HG02610 (cell line): ENCODE measurements at regions not wholly inside any gene's neighbourhood (a gene's known extent, or its start where the extent isn't known, plus 50 kb on each side); places are given as distances from the start of the nearest gene placed in this dataset.
A peak's percentile ranks its signal among the peaks of the same experiment; 100 is the strongest.

Experiments used
- ATAC-seq: cut with Tn5 transposase; IDR thresholded peaks from one replicate; pipeline ENCODE4 v1.9.1; 2021; ENCODE audit warnings: mild to moderate bottlenecking, moderate library complexity; ENCODE audit not compliant: unreplicated experiment

GRCh38 chr9:92186631-92187030 is 71.4 kb upstream of the SPTLC1 start:
- no peak for ATAC-seq

GRCh38 chr9:92185681-92186080 is 70.5 kb upstream of the SPTLC1 start:
- no peak for ATAC-seq

- no peak for ATAC-seq
Measured at GRCh38 chr9:92185096-92185495, 69.9 kb upstream of the SPTLC1 start.

GRCh38 chr9:92184041-92184564 is 68.9 kb upstream of the SPTLC1 start:
- no peak for ATAC-seq

- ATAC-seq, result no peak
Measured at GRCh38 chr9:92183449-92183848, 68.2 kb upstream of the SPTLC1 start.

- ATAC-seq, result no peak
Measured at GRCh38 chr9:92181296-92181695, 66.1 kb upstream of the SPTLC1 start.

GRCh38 chr9:92180669-92181181 is 65.5 kb upstream of the SPTLC1 start:
- no peak for ATAC-seq

GRCh38 chr9:92180002-92180400 is 64.8 kb upstream of the SPTLC1 start:
- ATAC-seq, result no peak

GRCh38 chr9:92179286-92180001 is 64.2 kb upstream of the SPTLC1 start:
- no peak for ATAC-seq

- no peak for ATAC-seq
Measured at GRCh38 chr9:92177591-92177990, 62.4 kb upstream of the SPTLC1 start.

GRCh38 chr9:92176800-92177185 is 61.6 kb upstream of the SPTLC1 start:
- no peak for ATAC-seq

- no peak for ATAC-seq
Measured at GRCh38 chr9:92176068-92176799, 61.0 kb upstream of the SPTLC1 start.

- no peak for ATAC-seq
Measured at GRCh38 chr9:92175441-92175840, 60.2 kb upstream of the SPTLC1 start.

GRCh38 chr9:92173318-92173717 is 58.1 kb upstream of the SPTLC1 start:
- ATAC-seq, result no peak

GRCh38 chr9:92171822-92172221 is 56.6 kb upstream of the SPTLC1 start:
- ATAC-seq, result no peak

- ATAC-seq, result no peak
Measured at GRCh38 chr9:92171281-92171680, 56.1 kb upstream of the SPTLC1 start.

GRCh38 chr9:92170848-92171247 is 55.6 kb upstream of the SPTLC1 start:
- no peak for ATAC-seq

- peak; percentile 73 for ATAC-seq
Measured at GRCh38 chr9:92165484-92165883, 50.3 kb upstream of the SPTLC1 start.
